GM12875 (cell line): ENCODE measurements at regions not wholly inside any gene's neighbourhood (a gene's known extent, or its start where the extent isn't known, plus 50 kb on each side); places are given as distances from the start of the nearest gene placed in this dataset.
"Not testable (repeated sequence)": the region's sequence is repeated elsewhere in the genome, so short reads cannot be mapped to it uniquely, and the experiment has no call there.

Experiments used
- H3K4me3 ChIP-seq: one replicate; pipeline ENCODE4 v1.5.1; 2011; ENCODE audit warnings: low read depth, low read length, control low read depth
- CTCF ChIP-seq: IDR thresholded peaks from 2 replicates; pipeline ENCODE4 v1.5.1; 2011; ENCODE audit warnings: low read depth, mild to moderate bottlenecking, control low read depth, inconsistent platforms, low read length, moderate library complexity, borderline replicate concordance; ENCODE audit not compliant: insufficient read depth

GRCh38 chr14:38931969-38932652 lies 170.9 kb downstream of the SEC23A start:
- no peak for TF ChIP-seq CTCF
- no peak overlapping the region for H3K4me3 ChIP-seq

GRCh38 chr14:38930898-38931297 lies 172.1 kb downstream of the SEC23A start:
- no peak for TF ChIP-seq CTCF
- H3K4me3 ChIP-seq: no peak overlapping the region

- no peak for TF ChIP-seq CTCF
- no peak overlapping the region for H3K4me3 ChIP-seq
These were observed 173.0 kb downstream of the SEC23A start for GRCh38 chr14:38930022-38930421.

- H3K4me3 ChIP-seq: no peak overlapping the region
- TF ChIP-seq CTCF: no peak
These were observed 173.6 kb downstream of the SEC23A start for GRCh38 chr14:38929416-38929815.

GRCh38 chr14:38921893-38922292 lies 181.1 kb downstream of the SEC23A start:
- not testable (repeated sequence) for H3K4me3 ChIP-seq

- TF ChIP-seq CTCF: no peak
- H3K4me3 ChIP-seq: no peak overlapping the region
These were observed 187.9 kb downstream of the SEC23A start for GRCh38 chr14:38915125-38915524.

- no peak for TF ChIP-seq CTCF
- no peak overlapping the region for H3K4me3 ChIP-seq
These were observed 192.9 kb downstream of the SEC23A start for GRCh38 chr14:38910092-38910491.
